Dendritic cell treated with granulocyte-macrophage colony-stimulating factor and Interleukin-4, amounts not matched to agents 40 ng/mL and 50 ng/mL, for 4 days (primary cell): ENCODE measurements at regions not wholly inside any gene's neighbourhood (a gene's known extent, or its start where the extent isn't known, plus 50 kb on each side); places are given as distances from the start of the nearest gene placed in this dataset.

ENCODE experiments used
- H3K27ac Mint-ChIP-seq: one replicate; pipeline ENCODE4 v1.8.0; 2022; ENCODE audit warnings: mild to moderate bottlenecking, mixed read lengths
- H3K27me3 Mint-ChIP-seq: one replicate; pipeline ENCODE4 v1.8.0; 2022; ENCODE audit warnings: mild to moderate bottlenecking, mixed read lengths
- H3K36me3 Mint-ChIP-seq: one replicate; pipeline ENCODE4 v1.8.0; 2022; ENCODE audit warnings: low read depth, mixed read lengths
- H3K4me1 Mint-ChIP-seq: one replicate; pipeline ENCODE4 v1.8.0; 2022; ENCODE audit warnings: low read depth, mixed read lengths
- H3K4me3 Mint-ChIP-seq: one replicate; pipeline ENCODE4 v1.8.0; 2022; ENCODE audit warnings: mild to moderate bottlenecking, moderate library complexity, mixed read lengths
- H3K9me3 Mint-ChIP-seq: one replicate; pipeline ENCODE4 v1.8.0; 2022; ENCODE audit warnings: mixed read lengths
- intact Hi-C: fragments of 100-400 bp; cut with micrococcal nuclease; formaldehyde crosslinking; loops from one replicate; pipeline ENCODE4 v1.15.0; 2022

GRCh38 chr15:95715906-95716656, 614.4 kb upstream of the NR2F2 start:
- Mint-ChIP-seq H3K4me3 (no peak overlapping the region), H3K27me3 (no peaks in the 10 kb centered on the region), H3K4me1 (no peaks in the 10 kb centered on the region), H3K27ac (no peak overlapping the region), H3K36me3 (no peaks in the 10 kb centered on the region), H3K9me3 (peaks cover 11% of the 10 kb centered on the region)
- intact Hi-C loops: no loop called here

GRCh38 chr15:95716708-95717107, 613.8 kb upstream of the NR2F2 start:
- no peak overlapping the region for H3K27ac Mint-ChIP-seq
- no peaks in the 10 kb centered on the region for H3K27me3 Mint-ChIP-seq
- no peaks in the 10 kb centered on the region for H3K4me1 Mint-ChIP-seq
- H3K9me3 Mint-ChIP-seq: peaks cover 7% of the 10 kb centered on the region
- H3K36me3 Mint-ChIP-seq: no peaks in the 10 kb centered on the region
- H3K4me3 Mint-ChIP-seq: no peak overlapping the region
- intact Hi-C loops: no loop called here

GRCh38 chr15:95718441-95718840, 612.1 kb upstream of the NR2F2 start:
- no peaks in the 10 kb centered on the region for H3K4me1 Mint-ChIP-seq
- H3K27me3 Mint-ChIP-seq: no peaks in the 10 kb centered on the region
- no peak overlapping the region for H3K27ac Mint-ChIP-seq
- H3K36me3 Mint-ChIP-seq: no peaks in the 10 kb centered on the region
- no peaks in the 10 kb centered on the region for H3K9me3 Mint-ChIP-seq
- intact Hi-C loops: no loop called here
- no peak overlapping the region for H3K4me3 Mint-ChIP-seq

- H3K9me3 Mint-ChIP-seq: peaks cover 8% of the 10 kb centered on the region
- no peaks in the 10 kb centered on the region for H3K27me3 Mint-ChIP-seq
- no peak overlapping the region for H3K27ac Mint-ChIP-seq
- H3K4me1 Mint-ChIP-seq: no peaks in the 10 kb centered on the region
- no peaks in the 10 kb centered on the region for H3K36me3 Mint-ChIP-seq
- H3K4me3 Mint-ChIP-seq: no peak overlapping the region
- intact Hi-C loops: no loop called here
Measured at GRCh38 chr15:95724908-95725633, 605.4 kb upstream of the NR2F2 start.

GRCh38 chr15:95726891-95727290, 603.6 kb upstream of the NR2F2 start:
- no peaks in the 10 kb centered on the region for H3K4me1 Mint-ChIP-seq
- no peaks in the 10 kb centered on the region for H3K27me3 Mint-ChIP-seq
- H3K4me3 Mint-ChIP-seq: no peak overlapping the region
- H3K9me3 Mint-ChIP-seq: peaks cover 8% of the 10 kb centered on the region
- no peaks in the 10 kb centered on the region for H3K36me3 Mint-ChIP-seq
- intact Hi-C loops: no loop called here
- no peak overlapping the region for H3K27ac Mint-ChIP-seq

- H3K4me1 Mint-ChIP-seq: no peaks in the 10 kb centered on the region
- peaks cover 21% of the 10 kb centered on the region for H3K9me3 Mint-ChIP-seq
- no peaks in the 10 kb centered on the region for H3K36me3 Mint-ChIP-seq
- no peaks in the 10 kb centered on the region for H3K27me3 Mint-ChIP-seq
- no peak overlapping the region for H3K4me3 Mint-ChIP-seq
- intact Hi-C loops: no loop called here
- H3K27ac Mint-ChIP-seq: no peak overlapping the region
Measured at GRCh38 chr15:95733931-95734330, 596.6 kb upstream of the NR2F2 start.

- Mint-ChIP-seq H3K36me3 (no peaks in the 10 kb centered on the region), H3K9me3 (peaks cover 21% of the 10 kb centered on the region), H3K4me3 (no peak overlapping the region), H3K4me1 (no peaks in the 10 kb centered on the region), H3K27ac (no peak overlapping the region), H3K27me3 (no peaks in the 10 kb centered on the region)
- intact Hi-C loops: no loop called here
Measured at GRCh38 chr15:95734422-95735316, 595.8 kb upstream of the NR2F2 start.

GRCh38 chr15:95737060-95737459, 593.4 kb upstream of the NR2F2 start:
- no peaks in the 10 kb centered on the region for H3K27me3 Mint-ChIP-seq

GRCh38 chr15:95739131-95739530, 591.4 kb upstream of the NR2F2 start:
- peaks cover 30% of the 10 kb centered on the region for H3K9me3 Mint-ChIP-seq
- no peak overlapping the region for H3K4me3 Mint-ChIP-seq
- no peaks in the 10 kb centered on the region for H3K4me1 Mint-ChIP-seq
- intact Hi-C loops: no loop called here
- H3K27me3 Mint-ChIP-seq: no peaks in the 10 kb centered on the region
- no peak overlapping the region for H3K27ac Mint-ChIP-seq
- H3K36me3 Mint-ChIP-seq: no peaks in the 10 kb centered on the region

More at GRCh38 chr15:95737060-95737459, 593.4 kb upstream of the NR2F2 start:
- H3K9me3 Mint-ChIP-seq: peaks cover 21% of the 10 kb centered on the region
- intact Hi-C loops: no loop called here
- H3K4me3 Mint-ChIP-seq: no peak overlapping the region
- no peaks in the 10 kb centered on the region for H3K36me3 Mint-ChIP-seq
- no peaks in the 10 kb centered on the region for H3K4me1 Mint-ChIP-seq
- H3K27ac Mint-ChIP-seq: no peak overlapping the region

GRCh38 chr15:95741830-95742229, 588.7 kb upstream of the NR2F2 start:
- peaks cover 27% of the 10 kb centered on the region for H3K9me3 Mint-ChIP-seq
- no peaks in the 10 kb centered on the region for H3K36me3 Mint-ChIP-seq
- H3K4me1 Mint-ChIP-seq: no peaks in the 10 kb centered on the region
- intact Hi-C loops: no loop called here
- no peak overlapping the region for H3K27ac Mint-ChIP-seq
- no peak overlapping the region for H3K4me3 Mint-ChIP-seq
- H3K27me3 Mint-ChIP-seq: no peaks in the 10 kb centered on the region

GRCh38 chr15:95742256-95742655, 588.2 kb upstream of the NR2F2 start:
- peaks cover 23% of the 10 kb centered on the region for H3K9me3 Mint-ChIP-seq
- H3K27me3 Mint-ChIP-seq: no peaks in the 10 kb centered on the region
- H3K4me3 Mint-ChIP-seq: no peak overlapping the region
- intact Hi-C loops: no loop called here
- no peaks in the 10 kb centered on the region for H3K4me1 Mint-ChIP-seq
- no peaks in the 10 kb centered on the region for H3K36me3 Mint-ChIP-seq
- H3K27ac Mint-ChIP-seq: no peak overlapping the region

GRCh38 chr15:95742836-95743235, 587.7 kb upstream of the NR2F2 start:
- no peaks in the 10 kb centered on the region for H3K4me1 Mint-ChIP-seq
- H3K4me3 Mint-ChIP-seq: no peak overlapping the region
- no peak overlapping the region for H3K27ac Mint-ChIP-seq
- peaks cover 20% of the 10 kb centered on the region for H3K9me3 Mint-ChIP-seq
- no peaks in the 10 kb centered on the region for H3K36me3 Mint-ChIP-seq
- H3K27me3 Mint-ChIP-seq: no peaks in the 10 kb centered on the region
- intact Hi-C loops: no loop called here

- Mint-ChIP-seq H3K27ac (no peak overlapping the region), H3K4me3 (no peak overlapping the region), H3K27me3 (no peaks in the 10 kb centered on the region), H3K4me1 (no peaks in the 10 kb centered on the region), H3K9me3 (no peaks in the 10 kb centered on the region), H3K36me3 (no peaks in the 10 kb centered on the region)
- intact Hi-C loops: no loop called here
Measured at GRCh38 chr15:95757171-95757570, 573.3 kb upstream of the NR2F2 start.

GRCh38 chr15:95758451-95758850, 572.0 kb upstream of the NR2F2 start:
- H3K27me3 Mint-ChIP-seq: no peaks in the 10 kb centered on the region
- no peaks in the 10 kb centered on the region for H3K36me3 Mint-ChIP-seq
- H3K4me3 Mint-ChIP-seq: no peak overlapping the region
- no peak overlapping the region for H3K27ac Mint-ChIP-seq
- H3K4me1 Mint-ChIP-seq: no peaks in the 10 kb centered on the region
- intact Hi-C loops: no loop called here
- no peaks in the 10 kb centered on the region for H3K9me3 Mint-ChIP-seq
